Liver (tissue), 8 donors: ENCODE measurements at regions not wholly inside any gene's neighbourhood (a gene's known extent, or its start where the extent isn't known, plus 50 kb on each side); places are given as distances from the start of the nearest gene placed in this dataset.

Experiments
- DNase-seq: peaks from one replicate; pipeline ENCODE4 v3.0.0-alpha.2; 2017; ENCODE audit warnings: low spot score
- H3K27ac ChIP-seq, 2 donors: one replicate each; pipeline ENCODE4 v1.7.0; 2013; ENCODE audit warnings: inconsistent platforms in 2 of 2, low read length in 2 of 2, control low read depth in 1 of 2, low read depth in 1 of 2, mild to moderate bottlenecking in 1 of 2
- H3K27me3 ChIP-seq, 4 donors: one replicate each; pipeline versions ENCODE4 v1.6.1 to v1.7.0; 2013; ENCODE audit warnings: low read length in 3 of 4, inconsistent platforms in 1 of 4, mild to moderate bottlenecking in 1 of 4, moderate library complexity in 1 of 4; ENCODE audit not compliant: control insufficient read depth in 4 of 4, insufficient read depth in 4 of 4
- H3K36me3 ChIP-seq, 4 donors: one replicate each; pipeline versions ENCODE4 v1.6.1 to v1.7.0; 2013; ENCODE audit warnings: low read length in 3 of 4, mild to moderate bottlenecking in 3 of 4, low read depth in 1 of 4, moderate library complexity in 1 of 4; ENCODE audit not compliant: control insufficient read depth in 4 of 4, insufficient read depth in 3 of 4
- H3K4me1 ChIP-seq, 4 donors: one replicate each; pipeline versions ENCODE4 v1.6.1 to v1.7.0; 2013; ENCODE audit warnings: low read length in 3 of 4, mild to moderate bottlenecking in 3 of 4, moderate library complexity in 1 of 4; ENCODE audit not compliant: control insufficient read depth in 4 of 4, insufficient read depth in 4 of 4
- H3K4me3 ChIP-seq, 3 donors: one replicate each; pipeline versions ENCODE4 v1.6.1 to v1.7.0; 2013; ENCODE audit warnings: low read length in 3 of 3, control low read depth in 1 of 3, low read depth in 1 of 3, mild to moderate bottlenecking in 1 of 3
- H3K9ac ChIP-seq, 2 donors: one replicate each; pipeline ENCODE4 v1.7.0; 2013; ENCODE audit warnings: low read length in 2 of 2, mild to moderate bottlenecking in 2 of 2, moderate library complexity in 2 of 2, control low read depth in 1 of 2, low read depth in 1 of 2
- H3K9me3 ChIP-seq, 4 donors: one replicate each; pipeline versions ENCODE4 v1.6.1 to v1.7.0; 2013; ENCODE audit warnings: low read length in 3 of 4; ENCODE audit not compliant: control insufficient read depth in 4 of 4
- ATF3 ChIP-seq: IDR thresholded peaks from 2 replicates; pipeline ENCODE4 v1.6.1; 2016; ENCODE audit warnings: antibody characterized with exemption
- CTCF ChIP-seq: fragments of 150-350 bp; IDR thresholded peaks from 2 replicates; pipeline ENCODE4 v1.5.1; 2017; ENCODE audit warnings: improper control_type of control experiment, low read depth, low read length; ENCODE audit not compliant: missing input control
- EGR1 ChIP-seq, 2 donors: IDR thresholded peaks; 2 replicates each; pipeline ENCODE4 v1.6.1; 2016 to 2018; ENCODE audit warnings: antibody characterized with exemption in 2 of 2, low read depth in 2 of 2
- FOXA1 ChIP-seq: IDR thresholded peaks from 2 replicates; pipeline ENCODE4 v1.6.1; 2016; ENCODE audit warnings: antibody characterized with exemption
- FOXA2 ChIP-seq: IDR thresholded peaks from 2 replicates; pipeline ENCODE4 v1.6.1; 2016; ENCODE audit warnings: antibody characterized with exemption
- GABPA ChIP-seq, 2 donors: IDR thresholded peaks in 1 of 2; conservative IDR thresholded peaks in 1 of 2; 2 replicates each; pipeline ENCODE4 v1.6.1; 2016; ENCODE audit warnings: antibody characterized with exemption in 2 of 2, mild to moderate bottlenecking in 1 of 2, moderate library complexity in 1 of 2
- HNF4A ChIP-seq, 2 donors: conservative IDR thresholded peaks; 2 replicates each; pipeline ENCODE4 v1.6.1; 2016; ENCODE audit warnings: antibody characterized with exemption in 2 of 2, mild to moderate bottlenecking in 2 of 2
- HNF4G ChIP-seq: IDR thresholded peaks from 2 replicates; pipeline ENCODE4 v1.6.1; 2016; ENCODE audit warnings: antibody characterized with exemption
- JUND ChIP-seq, 2 donors: IDR thresholded peaks; 2 replicates each; pipeline ENCODE4 v1.6.1; 2016; ENCODE audit warnings: antibody characterized with exemption in 2 of 2
- MAX ChIP-seq: IDR thresholded peaks from 2 replicates; pipeline ENCODE4 v1.6.1; 2016; ENCODE audit warnings: antibody characterized with exemption
- NR2F2 ChIP-seq: IDR thresholded peaks from 2 replicates; pipeline ENCODE4 v1.6.1; 2016; ENCODE audit warnings: antibody characterized with exemption
- RAD21 ChIP-seq, 2 donors: IDR thresholded peaks; 2 replicates each; pipeline ENCODE4 v1.6.1; 2016; ENCODE audit warnings: antibody characterized with exemption in 2 of 2, mild to moderate bottlenecking in 2 of 2
- RXRA ChIP-seq, 2 donors: IDR thresholded peaks; 2 replicates each; pipeline ENCODE4 v1.6.1; 2017 to 2018; ENCODE audit warnings: antibody characterized with exemption in 2 of 2, mild to moderate bottlenecking in 1 of 2
- SP1 ChIP-seq: IDR thresholded peaks from 2 replicates; pipeline ENCODE4 v1.6.1; 2018; ENCODE audit warnings: antibody characterized with exemption, mild to moderate bottlenecking
- TAF1 ChIP-seq: conservative IDR thresholded peaks from 2 replicates; pipeline ENCODE4 v1.6.1; 2016; ENCODE audit warnings: antibody characterized with exemption, mild to moderate bottlenecking
- YY1 ChIP-seq: IDR thresholded peaks from 2 replicates; pipeline ENCODE4 v1.6.1; 2016; ENCODE audit warnings: antibody characterized with exemption, mild to moderate bottlenecking
- WGBS: extraction: QIAGEN DNeasy Blood & Tissue Kit; methylation state at CpG from one replicate; pipeline ENCODE4 v1.1.7; 2013; 5-methylcytosine and 5-hydroxymethylcytosine counted together
- TF ChIP-seq, protein P1 (sequence below): IDR thresholded peaks from 2 replicates; pipeline ENCODE4 v1.6.1; 2016; ENCODE audit warnings: antibody characterized with exemption, mild to moderate bottlenecking
- TF ChIP-seq, protein P2 (sequence below): IDR thresholded peaks from 2 replicates; pipeline ENCODE4 v1.6.1; 2016; ENCODE audit warnings: antibody characterized with exemption
- donor health status: healthy.
- donor health status: healthy.
- donor health status: healthy.
- donor health status: healthy.
- donor health status: healthy.

DNA sequence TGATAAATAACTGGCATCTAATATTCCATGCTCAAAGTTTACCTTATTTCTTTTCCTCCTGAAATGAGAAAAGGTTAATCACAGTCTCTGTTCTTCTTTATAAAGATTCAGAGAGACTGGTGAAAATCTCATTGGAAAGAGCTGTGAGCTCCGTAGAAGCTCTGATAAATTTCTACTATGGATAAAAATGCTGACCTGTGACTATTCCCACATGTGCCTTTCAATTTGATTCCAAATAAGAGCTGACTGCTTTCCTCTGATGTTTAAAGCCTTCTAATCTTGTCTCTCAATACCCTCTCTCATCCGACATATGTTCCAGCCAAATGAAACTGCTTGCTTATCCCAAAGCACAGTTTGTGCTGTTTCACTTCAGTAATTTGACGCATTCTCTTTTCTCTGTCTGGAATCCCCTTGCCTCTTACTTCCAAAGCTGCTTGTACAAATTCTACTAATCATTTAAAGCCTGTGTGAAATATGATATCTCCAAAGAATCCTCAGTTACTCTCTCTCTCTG lies 130.1 kb downstream of the RTP4 start:
- WGBS, result 80% methylated on average over 3 of the region's 3 CpGs
- no peak for DNase-seq
- no peaks in the 10 kb centered on the region for H3K36me3 ChIP-seq
- no peak overlapping the region for H3K9ac ChIP-seq
- H3K27ac ChIP-seq, result no peak overlapping the region
- no peaks in the 10 kb centered on the region for H3K9me3 ChIP-seq
- no peak overlapping the region for H3K4me3 ChIP-seq
- TF ChIP-seq SP1 (no peak), EGR1 (IDR thresholded peaks at IDR 0.05; ENCODE audit: low read depth in 2 of 2) (no peak), GABPA (IDR thresholded peaks at IDR 0.05 in 1 of 2, conservative IDR thresholded peaks at IDR 0.05 in 1 of 2) (no peak), MAX (no peak), FOXA1 (no peak), HNF4G (no peak), NR2F2 (no peak), YY1 (no peak), ATF3 (no peak), RXRA (IDR thresholded peaks at IDR 0.05) (no peak), HNF4A (conservative IDR thresholded peaks at IDR 0.05) (no peak), RAD21 (IDR thresholded peaks at IDR 0.05) (no peak), JUND (IDR thresholded peaks at IDR 0.05) (no peak), TAF1 (no peak), CTCF (no peak), FOXA2 (no peak)
- TF ChIP-seq, protein P1, sequence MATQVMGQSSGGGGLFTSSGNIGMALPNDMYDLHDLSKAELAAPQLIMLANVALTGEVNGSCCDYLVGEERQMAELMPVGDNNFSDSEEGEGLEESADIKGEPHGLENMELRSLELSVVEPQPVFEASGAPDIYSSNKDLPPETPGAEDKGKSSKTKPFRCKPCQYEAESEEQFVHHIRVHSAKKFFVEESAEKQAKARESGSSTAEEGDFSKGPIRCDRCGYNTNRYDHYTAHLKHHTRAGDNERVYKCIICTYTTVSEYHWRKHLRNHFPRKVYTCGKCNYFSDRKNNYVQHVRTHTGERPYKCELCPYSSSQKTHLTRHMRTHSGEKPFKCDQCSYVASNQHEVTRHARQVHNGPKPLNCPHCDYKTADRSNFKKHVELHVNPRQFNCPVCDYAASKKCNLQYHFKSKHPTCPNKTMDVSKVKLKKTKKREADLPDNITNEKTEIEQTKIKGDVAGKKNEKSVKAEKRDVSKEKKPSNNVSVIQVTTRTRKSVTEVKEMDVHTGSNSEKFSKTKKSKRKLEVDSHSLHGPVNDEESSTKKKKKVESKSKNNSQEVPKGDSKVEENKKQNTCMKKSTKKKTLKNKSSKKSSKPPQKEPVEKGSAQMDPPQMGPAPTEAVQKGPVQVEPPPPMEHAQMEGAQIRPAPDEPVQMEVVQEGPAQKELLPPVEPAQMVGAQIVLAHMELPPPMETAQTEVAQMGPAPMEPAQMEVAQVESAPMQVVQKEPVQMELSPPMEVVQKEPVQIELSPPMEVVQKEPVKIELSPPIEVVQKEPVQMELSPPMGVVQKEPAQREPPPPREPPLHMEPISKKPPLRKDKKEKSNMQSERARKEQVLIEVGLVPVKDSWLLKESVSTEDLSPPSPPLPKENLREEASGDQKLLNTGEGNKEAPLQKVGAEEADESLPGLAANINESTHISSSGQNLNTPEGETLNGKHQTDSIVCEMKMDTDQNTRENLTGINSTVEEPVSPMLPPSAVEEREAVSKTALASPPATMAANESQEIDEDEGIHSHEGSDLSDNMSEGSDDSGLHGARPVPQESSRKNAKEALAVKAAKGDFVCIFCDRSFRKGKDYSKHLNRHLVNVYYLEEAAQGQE, result no peak
- TF ChIP-seq, protein P2, sequence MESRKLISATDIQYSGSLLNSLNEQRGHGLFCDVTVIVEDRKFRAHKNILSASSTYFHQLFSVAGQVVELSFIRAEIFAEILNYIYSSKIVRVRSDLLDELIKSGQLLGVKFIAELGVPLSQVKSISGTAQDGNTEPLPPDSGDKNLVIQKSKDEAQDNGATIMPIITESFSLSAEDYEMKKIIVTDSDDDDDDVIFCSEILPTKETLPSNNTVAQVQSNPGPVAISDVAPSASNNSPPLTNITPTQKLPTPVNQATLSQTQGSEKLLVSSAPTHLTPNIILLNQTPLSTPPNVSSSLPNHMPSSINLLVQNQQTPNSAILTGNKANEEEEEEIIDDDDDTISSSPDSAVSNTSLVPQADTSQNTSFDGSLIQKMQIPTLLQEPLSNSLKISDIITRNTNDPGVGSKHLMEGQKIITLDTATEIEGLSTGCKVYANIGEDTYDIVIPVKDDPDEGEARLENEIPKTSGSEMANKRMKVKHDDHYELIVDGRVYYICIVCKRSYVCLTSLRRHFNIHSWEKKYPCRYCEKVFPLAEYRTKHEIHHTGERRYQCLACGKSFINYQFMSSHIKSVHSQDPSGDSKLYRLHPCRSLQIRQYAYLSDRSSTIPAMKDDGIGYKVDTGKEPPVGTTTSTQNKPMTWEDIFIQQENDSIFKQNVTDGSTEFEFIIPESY, result no peak
- no peaks in the 10 kb centered on the region for H3K4me1 ChIP-seq
- H3K27me3 ChIP-seq, result peaks cover 0 to 12% (median 0%) of the 10 kb centered on the region in 4 donors
